Endothelial cell of umbilical vein (primary cell): ENCODE measurements at regions not wholly inside any gene's neighbourhood (a gene's known extent, or its start where the extent isn't known, plus 50 kb on each side); places are given as distances from the start of the nearest gene placed in this dataset.

Experiments
- BruUV-seq: library from RNA; stranded (reverse); fragments of 400-500 nt; replicated peaks from 2 replicates; lab custom pipeline; 2021; lab: Mats Ljungman, UMichigan
- CTCF ChIA-PET: fragments of 300-600, 350-600 bp; sonication (Branson Sonifier 250); formaldehyde crosslinking; loops from one replicate; lab custom pipeline; 2021; ENCODE audit warnings: antibody characterized with exemption, inconsistent platforms; lab: Charles Lee
- POLR2A ChIA-PET: fragments of 300-600, 350-600 bp; sonication (Branson Sonifier 250); formaldehyde crosslinking; loops from one replicate; lab custom pipeline; 2021; ENCODE audit warnings: antibody characterized with exemption, inconsistent platforms; lab: Charles Lee
- DNase-seq: peaks from one replicate; pipeline ENCODE4 v3.0.0-alpha.2; 2011; ENCODE audit warnings: low read depth, low spot score
- FAIRE-seq: peaks from 2 replicates; lab custom pipeline; 2011; peaks lifted over from hg19 to GRCh38; lab: Jason Lieb, UNC
- H2AFZ ChIP-seq: 2 replicates; pipeline ENCODE4 v1.6.0; 2012; ENCODE audit warnings: low read depth, low read length, control low read depth, inconsistent platforms
- H3K27ac ChIP-seq: 2 replicates; pipeline ENCODE4 v1.5.1; 2011; ENCODE audit warnings: low read depth, mild to moderate bottlenecking, control low read depth, low read length, moderate library complexity; ENCODE audit not compliant: insufficient read depth
- H3K27me3 ChIP-seq, 2 experiments: 2 replicates each; pipeline versions ENCODE4 v1.6.0 to v1.6.1; 2011; ENCODE audit warnings: low read length in 2 of 2, mixed read lengths in 1 of 2; ENCODE audit not compliant: control insufficient read depth in 2 of 2, insufficient read depth in 2 of 2
- H3K36me3 ChIP-seq, 2 experiments: 2 replicates in 1 of 2; 3 replicates in 1 of 2; pipeline ENCODE4 v1.5.1; 2011; ENCODE audit warnings: low read length in 2 of 2, mild to moderate bottlenecking in 1 of 2, moderate library complexity in 1 of 2; ENCODE audit not compliant: control insufficient read depth in 2 of 2, insufficient read depth in 2 of 2; ENCODE audit errors: extremely low read depth in 1 of 2
- H3K4me1 ChIP-seq: 3 replicates; pipeline ENCODE4 v1.5.1; 2011; ENCODE audit warnings: mild to moderate bottlenecking, low read length; ENCODE audit not compliant: control insufficient read depth, insufficient read depth; ENCODE audit errors: extremely low read depth
- H3K4me2 ChIP-seq: 2 replicates; pipeline ENCODE4 v1.6.1; 2011; ENCODE audit warnings: low read length, control low read depth, mixed read lengths; ENCODE audit not compliant: insufficient read depth
- H3K4me3 ChIP-seq, 3 experiments: fragments of 200-600 bp in 1 of 3; sonication (generic), shearing (Covaris generic) in 1 of 3; replicated peaks in 1 of 3; 2 replicates each; pipeline ENCODE4 v1.5.1; 2011 to 2016; ENCODE audit warnings: control low read depth in 3 of 3, low read length in 3 of 3, mild to moderate bottlenecking in 2 of 3, inconsistent platforms in 1 of 3, low read depth in 1 of 3, moderate library complexity in 1 of 3; ENCODE audit not compliant: insufficient read depth in 1 of 3
- H3K79me2 ChIP-seq: 2 replicates; pipeline ENCODE4 v1.6.0; 2012; ENCODE audit warnings: low read length, inconsistent platforms; ENCODE audit not compliant: control insufficient read depth, insufficient read depth
- H3K9ac ChIP-seq: replicated peaks from 2 replicates; pipeline ENCODE3; 2011; ENCODE audit warnings: low read length, control low read depth; ENCODE audit not compliant: insufficient read depth; ENCODE audit errors: extremely low read depth
- H3K9me1 ChIP-seq: replicated peaks from 3 replicates; pipeline ENCODE4 v1.6.0; 2011; ENCODE audit warnings: mild to moderate bottlenecking, low read length; ENCODE audit not compliant: control insufficient read depth, insufficient read depth; ENCODE audit errors: extremely low read depth
- H3K9me3 ChIP-seq: replicated peaks from 2 replicates; pipeline ENCODE4 v1.5.1; 2012; ENCODE audit warnings: low read length, inconsistent platforms; ENCODE audit not compliant: control insufficient read depth, insufficient read depth
- H4K20me1 ChIP-seq: replicated peaks from 2 replicates; pipeline ENCODE3; 2011; ENCODE audit warnings: mild to moderate bottlenecking, low read length; ENCODE audit not compliant: control insufficient read depth, insufficient read depth; ENCODE audit errors: extremely low read depth
- EZH2 ChIP-seq: IDR thresholded peaks from 2 replicates; pipeline ENCODE4 v1.6.1; 2012; ENCODE audit warnings: borderline replicate concordance, low read depth, mild to moderate bottlenecking, moderate library complexity, low read length, inconsistent platforms; ENCODE audit not compliant: severe bottlenecking
- FOS ChIP-seq: IDR thresholded peaks from 2 replicates; pipeline ENCODE4 v1.6.1; 2011; ENCODE audit warnings: mild to moderate bottlenecking, low read length, moderate library complexity, borderline replicate concordance; ENCODE audit not compliant: insufficient read depth
- GATA2 ChIP-seq: IDR thresholded peaks from 2 replicates; pipeline ENCODE4 v1.7.0; 2011; ENCODE audit warnings: low read depth, mild to moderate bottlenecking, moderate library complexity, mixed read lengths, low read length; ENCODE audit not compliant: insufficient read length, insufficient read depth
- JUN ChIP-seq: IDR thresholded peaks from 2 replicates; pipeline ENCODE4 v1.6.1; 2011; ENCODE audit warnings: borderline replicate concordance, low read depth; ENCODE audit not compliant: insufficient read length, insufficient read depth
- MYC ChIP-seq: IDR thresholded peaks from one replicate; pipeline ENCODE4 v1.6.1; 2011; ENCODE audit warnings: mild to moderate bottlenecking, low read depth, low read length
- POLR2A ChIP-seq: IDR thresholded peaks from 2 replicates; pipeline ENCODE4 v1.6.1; 2012; ENCODE audit warnings: low read depth, mild to moderate bottlenecking, control low read depth, low read length
- POLR2AphosphoS5 ChIP-seq: IDR thresholded peaks from 2 replicates; pipeline ENCODE4 v1.6.1; 2012; ENCODE audit warnings: low read depth, mild to moderate bottlenecking, control low read depth, low read length, moderate library complexity; ENCODE audit not compliant: insufficient read depth
- dilution Hi-C: fragments of 300-500 bp; cut with MboI; formaldehyde crosslinking; loops from one replicate; pipeline ENCODE4 v1.15.0; 2019; ENCODE audit warnings: low sequenced_read_pairs; ENCODE audit not compliant: extremely low pct_ligation_motif_present
- intact Hi-C: fragments of 100-400 bp; cut with micrococcal nuclease; formaldehyde crosslinking; loops from one replicate; pipeline ENCODE4 v1.10.0; 2022
- TF ChIP-seq, protein P1 (sequence below), 2 donors: IDR thresholded peaks; 1 replicate in 1 of 2; 2 replicates in 1 of 2; pipeline ENCODE4 v1.5.1; 2011; ENCODE audit warnings: low read length in 2 of 2, mild to moderate bottlenecking in 2 of 2, moderate library complexity in 2 of 2, control low read depth in 1 of 2, inconsistent platforms in 1 of 2, low read depth in 1 of 2; ENCODE audit not compliant: insufficient read depth in 1 of 2; ENCODE audit errors: extremely low read depth in 1 of 2
- TF ChIP-seq, protein P2 (sequence below): IDR thresholded peaks from 2 replicates; pipeline ENCODE4 v1.6.1; 2011; ENCODE audit not compliant: insufficient read depth, insufficient read length

DNA sequence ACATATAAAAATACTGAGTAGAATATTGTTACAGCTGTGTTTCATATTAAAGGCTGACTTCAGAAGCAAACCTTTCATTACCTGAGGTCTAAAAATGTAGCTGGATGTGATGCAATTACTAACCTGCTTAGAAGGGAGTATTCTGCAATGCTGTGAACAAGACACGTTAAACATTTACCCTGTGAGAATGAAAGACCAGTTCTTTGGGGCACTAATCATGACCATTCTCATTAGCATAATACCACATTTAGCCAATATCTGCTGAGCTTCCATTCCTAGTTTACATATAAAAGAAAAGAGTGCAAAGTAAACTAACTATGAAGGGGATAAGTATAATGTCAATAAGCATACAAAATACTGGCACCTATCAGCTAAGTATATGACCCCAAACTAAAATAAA is 784.0 kb upstream of the KLHL29 start:
- no peak for DNase-seq
- TF ChIP-seq JUN (no peak), FOS (no peak), EZH2 (no peak), MYC (no peak), GATA2 (no peak), POLR2AphosphoS5 (no peak), POLR2A (no peak)
- TF ChIP-seq, protein P1, sequence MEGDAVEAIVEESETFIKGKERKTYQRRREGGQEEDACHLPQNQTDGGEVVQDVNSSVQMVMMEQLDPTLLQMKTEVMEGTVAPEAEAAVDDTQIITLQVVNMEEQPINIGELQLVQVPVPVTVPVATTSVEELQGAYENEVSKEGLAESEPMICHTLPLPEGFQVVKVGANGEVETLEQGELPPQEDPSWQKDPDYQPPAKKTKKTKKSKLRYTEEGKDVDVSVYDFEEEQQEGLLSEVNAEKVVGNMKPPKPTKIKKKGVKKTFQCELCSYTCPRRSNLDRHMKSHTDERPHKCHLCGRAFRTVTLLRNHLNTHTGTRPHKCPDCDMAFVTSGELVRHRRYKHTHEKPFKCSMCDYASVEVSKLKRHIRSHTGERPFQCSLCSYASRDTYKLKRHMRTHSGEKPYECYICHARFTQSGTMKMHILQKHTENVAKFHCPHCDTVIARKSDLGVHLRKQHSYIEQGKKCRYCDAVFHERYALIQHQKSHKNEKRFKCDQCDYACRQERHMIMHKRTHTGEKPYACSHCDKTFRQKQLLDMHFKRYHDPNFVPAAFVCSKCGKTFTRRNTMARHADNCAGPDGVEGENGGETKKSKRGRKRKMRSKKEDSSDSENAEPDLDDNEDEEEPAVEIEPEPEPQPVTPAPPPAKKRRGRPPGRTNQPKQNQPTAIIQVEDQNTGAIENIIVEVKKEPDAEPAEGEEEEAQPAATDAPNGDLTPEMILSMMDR (IDR thresholded peaks at IDR 0.05; ENCODE audit: extremely low read depth in 1 of 2, insufficient read depth in 1 of 2, low read depth in 1 of 2, low read length in 2 of 2) = no peak
- TF ChIP-seq, protein P2, sequence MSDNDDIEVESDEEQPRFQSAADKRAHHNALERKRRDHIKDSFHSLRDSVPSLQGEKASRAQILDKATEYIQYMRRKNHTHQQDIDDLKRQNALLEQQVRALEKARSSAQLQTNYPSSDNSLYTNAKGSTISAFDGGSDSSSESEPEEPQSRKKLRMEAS = no peak
- CTCF ChIA-PET = no interaction called here
- peaks cover 6% of the 10 kb centered on the region for H3K9me3 ChIP-seq
- intact Hi-C loops (no loop called here), dilution Hi-C loops (no loop called here)
- no peak overlapping the region for H2AFZ ChIP-seq
- no peaks in the 10 kb centered on the region for H4K20me1 ChIP-seq
- H3K27ac ChIP-seq = no peak overlapping the region
- no peaks in the 10 kb centered on the region for H3K4me1 ChIP-seq
- POLR2A ChIA-PET = no interaction called here
- no peak overlapping the region for H3K4me2 ChIP-seq
- no peaks in the 10 kb centered on the region for H3K27me3 ChIP-seq
- BruUV-seq = no TSS peak
- H3K36me3 ChIP-seq = no peaks in the 10 kb centered on the region
- no peaks in the 10 kb centered on the region for H3K79me2 ChIP-seq
- no peak overlapping the region for H3K4me3 ChIP-seq
- H3K9ac ChIP-seq = no peak overlapping the region
- FAIRE-seq = no peak
- H3K9me1 ChIP-seq = no peaks in the 10 kb centered on the region
